ENCODE measurements at regions not wholly inside any gene's neighbourhood (a gene's known extent, or its start where the extent isn't known, plus 50 kb on each side); places are given as distances from the start of the nearest gene placed in this dataset.

GRCh38 chr15:39338251-39338650 is 242.6 kb upstream of the THBS1 start:
- no peak for TF ChIP-seq SUZ12 (IDR thresholded peaks at IDR 0.05; ENCODE audit: extremely low read depth, insufficient read depth, insufficient read length)
- no peak for TF ChIP-seq YY1 (IDR thresholded peaks at IDR 0.05; ENCODE audit: insufficient read depth, insufficient read length)
- DNase-seq (ENCODE audit: low read depth, low spot score): no peak
- H3K36me3 ChIP-seq (ENCODE audit: insufficient read depth, insufficient read length, low read length): no peaks in the 10 kb centered on the region
- H3K4me1 ChIP-seq (ENCODE audit: insufficient read depth, insufficient read length): no peaks in the 10 kb centered on the region
- no peaks in the 10 kb centered on the region for H3K9me3 ChIP-seq (ENCODE audit: insufficient read depth, low read length)
- no peak overlapping the region for H3K9ac ChIP-seq (ENCODE audit: insufficient read length, low read depth)
- no peaks in the 10 kb centered on the region for H3K27me3 ChIP-seq (ENCODE audit: insufficient read depth, insufficient read length)
- no peak overlapping the region for H3K4me3 ChIP-seq (ENCODE audit: insufficient read length, low read depth)

GRCh38 chr15:39340903-39341645 is 239.8 kb upstream of the THBS1 start:
- H3K9me3 ChIP-seq (ENCODE audit: insufficient read depth, low read length): no peaks in the 10 kb centered on the region
- no peak overlapping the region for H3K9ac ChIP-seq (ENCODE audit: insufficient read length, low read depth)
- H3K4me3 ChIP-seq (ENCODE audit: insufficient read length, low read depth): no peak overlapping the region
- no peaks in the 10 kb centered on the region for H3K36me3 ChIP-seq (ENCODE audit: insufficient read depth, insufficient read length, low read length)
- H3K27me3 ChIP-seq (ENCODE audit: insufficient read depth, insufficient read length): no peaks in the 10 kb centered on the region
- no peaks in the 10 kb centered on the region for H3K4me1 ChIP-seq (ENCODE audit: insufficient read depth, insufficient read length)
- no peak for DNase-seq (ENCODE audit: low read depth, low spot score)
- TF ChIP-seq SUZ12 (IDR thresholded peaks at IDR 0.05; ENCODE audit: extremely low read depth, insufficient read depth, insufficient read length) (no peak), ZNF274 (IDR thresholded peaks at IDR 0.05; ENCODE audit: low read depth, low read length) (no peak), YY1 (IDR thresholded peaks at IDR 0.05; ENCODE audit: insufficient read depth, insufficient read length) (no peak)

GRCh38 chr15:39344662-39345141 is 236.2 kb upstream of the THBS1 start:
- H3K4me3 ChIP-seq (ENCODE audit: insufficient read length, low read depth): no peak overlapping the region
- no peak overlapping the region for H3K9ac ChIP-seq (ENCODE audit: insufficient read length, low read depth)
- no peaks in the 10 kb centered on the region for H3K9me3 ChIP-seq (ENCODE audit: insufficient read depth, low read length)
- H3K4me1 ChIP-seq (ENCODE audit: insufficient read depth, insufficient read length): no peaks in the 10 kb centered on the region
- DNase-seq (ENCODE audit: low read depth, low spot score): peak; percentile 3
- no peak for TF ChIP-seq SUZ12 (IDR thresholded peaks at IDR 0.05; ENCODE audit: extremely low read depth, insufficient read depth, insufficient read length)
- no peaks in the 10 kb centered on the region for H3K36me3 ChIP-seq (ENCODE audit: insufficient read depth, insufficient read length, low read length)
- no peaks in the 10 kb centered on the region for H3K27me3 ChIP-seq (ENCODE audit: insufficient read depth, insufficient read length)

- DNase-seq (ENCODE audit: low read depth, low spot score): peak; percentile 3
- H3K9me3 ChIP-seq (ENCODE audit: insufficient read depth, low read length): no peaks in the 10 kb centered on the region
- no peaks in the 10 kb centered on the region for H3K4me1 ChIP-seq (ENCODE audit: insufficient read depth, insufficient read length)
- no peaks in the 10 kb centered on the region for H3K36me3 ChIP-seq (ENCODE audit: insufficient read depth, insufficient read length, low read length)
- no peak overlapping the region for H3K9ac ChIP-seq (ENCODE audit: insufficient read length, low read depth)
- H3K27me3 ChIP-seq (ENCODE audit: insufficient read depth, insufficient read length): no peaks in the 10 kb centered on the region
- no peak overlapping the region for H3K4me3 ChIP-seq (ENCODE audit: insufficient read length, low read depth)
- no peak for TF ChIP-seq SUZ12 (IDR thresholded peaks at IDR 0.05; ENCODE audit: extremely low read depth, insufficient read depth, insufficient read length)
- TF ChIP-seq YY1 (IDR thresholded peaks at IDR 0.05; ENCODE audit: insufficient read depth, insufficient read length): no peak
- no peak for TF ChIP-seq ZNF274 (IDR thresholded peaks at IDR 0.05; ENCODE audit: low read depth, low read length)
Observed at GRCh38 chr15:39345176-39345575, 235.7 kb upstream of the THBS1 start.

GRCh38 chr15:39347453-39347852 is 233.4 kb upstream of the THBS1 start:
- Histone ChIP-seq H3K27me3 (ENCODE audit: insufficient read depth, insufficient read length) (no peaks in the 10 kb centered on the region), H3K9ac (ENCODE audit: insufficient read length, low read depth) (no peak overlapping the region), H3K36me3 (ENCODE audit: insufficient read depth, insufficient read length, low read length) (no peaks in the 10 kb centered on the region), H3K4me1 (ENCODE audit: insufficient read depth, insufficient read length) (peaks cover 2% of the 10 kb centered on the region), H3K9me3 (ENCODE audit: insufficient read depth, low read length) (no peaks in the 10 kb centered on the region), H3K4me3 (ENCODE audit: insufficient read length, low read depth) (no peak overlapping the region)
- TF ChIP-seq SUZ12 (IDR thresholded peaks at IDR 0.05; ENCODE audit: extremely low read depth, insufficient read depth, insufficient read length) (no peak), ZNF274 (IDR thresholded peaks at IDR 0.05; ENCODE audit: low read depth, low read length) (no peak), YY1 (IDR thresholded peaks at IDR 0.05; ENCODE audit: insufficient read depth, insufficient read length) (no peak)
- DNase-seq (ENCODE audit: low read depth, low spot score): no peak

- Histone ChIP-seq H3K4me3 (ENCODE audit: insufficient read length, low read depth) (no peak overlapping the region), H3K36me3 (ENCODE audit: insufficient read depth, insufficient read length, low read length) (no peaks in the 10 kb centered on the region), H3K27me3 (ENCODE audit: insufficient read depth, insufficient read length) (no peaks in the 10 kb centered on the region), H3K9me3 (ENCODE audit: insufficient read depth, low read length) (no peaks in the 10 kb centered on the region), H3K9ac (ENCODE audit: insufficient read length, low read depth) (no peak overlapping the region), H3K4me1 (ENCODE audit: insufficient read depth, insufficient read length) (peaks cover 2% of the 10 kb centered on the region)
- DNase-seq (ENCODE audit: low read depth, low spot score): no peak
- TF ChIP-seq ZNF274 (IDR thresholded peaks at IDR 0.05; ENCODE audit: low read depth, low read length): no peak
- TF ChIP-seq YY1 (IDR thresholded peaks at IDR 0.05; ENCODE audit: insufficient read depth, insufficient read length): no peak
- no peak for TF ChIP-seq SUZ12 (IDR thresholded peaks at IDR 0.05; ENCODE audit: extremely low read depth, insufficient read depth, insufficient read length)
Observed at GRCh38 chr15:39350785-39351184, 230.1 kb upstream of the THBS1 start.

GRCh38 chr15:39354189-39354588 is 226.7 kb upstream of the THBS1 start:
- Histone ChIP-seq H3K4me1 (ENCODE audit: insufficient read depth, insufficient read length) (peaks cover 2% of the 10 kb centered on the region), H3K36me3 (ENCODE audit: insufficient read depth, insufficient read length, low read length) (no peaks in the 10 kb centered on the region), H3K9me3 (ENCODE audit: insufficient read depth, low read length) (no peaks in the 10 kb centered on the region), H3K9ac (ENCODE audit: insufficient read length, low read depth) (no peak overlapping the region), H3K4me3 (ENCODE audit: insufficient read length, low read depth) (no peak overlapping the region), H3K27me3 (ENCODE audit: insufficient read depth, insufficient read length) (no peaks in the 10 kb centered on the region)
- no peak for TF ChIP-seq ZNF274 (IDR thresholded peaks at IDR 0.05; ENCODE audit: low read depth, low read length)
- TF ChIP-seq SUZ12 (IDR thresholded peaks at IDR 0.05; ENCODE audit: extremely low read depth, insufficient read depth, insufficient read length): no peak
- no peak for TF ChIP-seq YY1 (IDR thresholded peaks at IDR 0.05; ENCODE audit: insufficient read depth, insufficient read length)
- DNase-seq (ENCODE audit: low read depth, low spot score): no peak
